Islet of Langerhans (tissue), 1 donor: ENCODE measurements at regions not wholly inside any gene's neighbourhood (a gene's known extent, or its start where the extent isn't known, plus 50 kb on each side); places are given as distances from the start of the nearest gene placed in this dataset.
"Not testable (repeated sequence)": the region's sequence is repeated elsewhere in the genome, so short reads cannot be mapped to it uniquely, and the experiment has no call there.

Source experiments
- FAIRE-seq: peaks from one replicate; lab custom pipeline; 2011; peaks lifted over from hg19 to GRCh38; lab: Jason Lieb, UNC

- no peak for FAIRE-seq
Observed at GRCh38 chr17:72175787-72176515, 55.1 kb downstream of the SOX9 start.

- FAIRE-seq, result no peak
Observed at GRCh38 chr17:72176516-72176851, 55.7 kb downstream of the SOX9 start.

GRCh38 chr17:72176951-72177660 lies 56.3 kb downstream of the SOX9 start:
- no peak for FAIRE-seq

GRCh38 chr17:72177738-72178137 lies 56.9 kb downstream of the SOX9 start:
- no peak for FAIRE-seq

GRCh38 chr17:72182371-72182873 lies 61.6 kb downstream of the SOX9 start:
- no peak for FAIRE-seq

GRCh38 chr17:72183194-72183685 lies 62.4 kb downstream of the SOX9 start:
- no peak for FAIRE-seq

- no peak for FAIRE-seq
Observed at GRCh38 chr17:72184805-72185204, 64.0 kb downstream of the SOX9 start.

- FAIRE-seq, result no peak
Observed at GRCh38 chr17:72185564-72185963, 64.7 kb downstream of the SOX9 start.

GRCh38 chr17:72187556-72187955 lies 66.7 kb downstream of the SOX9 start:
- FAIRE-seq, result no peak

- FAIRE-seq, result no peak
Observed at GRCh38 chr17:72188801-72189200, 68.0 kb downstream of the SOX9 start.

GRCh38 chr17:72189768-72190593 lies 69.2 kb downstream of the SOX9 start:
- FAIRE-seq, result no peak

- FAIRE-seq, result no peak
Observed at GRCh38 chr17:72191356-72191755, 70.5 kb downstream of the SOX9 start.

- no peak for FAIRE-seq
Observed at GRCh38 chr17:72191921-72192799, 71.3 kb downstream of the SOX9 start.

- FAIRE-seq, result no peak
Observed at GRCh38 chr17:72192800-72193192, 72.0 kb downstream of the SOX9 start.

- no peak for FAIRE-seq
Observed at GRCh38 chr17:72193391-72194106, 72.7 kb downstream of the SOX9 start.

- FAIRE-seq, result not testable (repeated sequence)
Observed at GRCh38 chr17:72194107-72194440, 73.3 kb downstream of the SOX9 start.

- no peak for FAIRE-seq
Observed at GRCh38 chr17:72199256-72199655, 78.4 kb downstream of the SOX9 start.

GRCh38 chr17:72204742-72205141 lies 83.9 kb downstream of the SOX9 start:
- no peak for FAIRE-seq

- no peak for FAIRE-seq
Observed at GRCh38 chr17:72205357-72205756, 84.5 kb downstream of the SOX9 start.

- no peak for FAIRE-seq
Observed at GRCh38 chr17:72205822-72206221, 85.0 kb downstream of the SOX9 start.

GRCh38 chr17:72206376-72206775 lies 85.6 kb downstream of the SOX9 start:
- FAIRE-seq, result no peak
